ENCODE measurements at regions not wholly inside any gene's neighbourhood (a gene's known extent, or its start where the extent isn't known, plus 50 kb on each side); places are given as distances from the start of the nearest gene placed in this dataset.

- Histone ChIP-seq H3K4me3 (ENCODE audit: low read depth, low read length, poor library complexity, severe bottlenecking) (no peak overlapping the region), H4K20me1 (ENCODE audit: insufficient read depth, low read length) (no peaks in the 10 kb centered on the region), H3K4me2 (ENCODE audit: low read length) (no peak overlapping the region), H3K9me2 (ENCODE audit: low read depth, low read length) (no peaks in the 10 kb centered on the region), H3K9ac (ENCODE audit: low read length) (no peak overlapping the region), H3K4me1 (ENCODE audit: insufficient read depth, low read length, severe bottlenecking) (no peaks in the 10 kb centered on the region), H3K27me3 (ENCODE audit: insufficient read depth, low read length) (no peaks in the 10 kb centered on the region; the same call in 1 of the 2 replicates), H2AFZ (ENCODE audit: low read length) (no peak overlapping the region), H3K9me3 (ENCODE audit: low read length) (no peaks in the 10 kb centered on the region), H3K79me2 (ENCODE audit: insufficient read depth, low read length) (no peaks in the 10 kb centered on the region), H3F3A (ENCODE audit: insufficient read depth, low read length) (no peaks in the 10 kb centered on the region), H3K27ac (ENCODE audit: low read depth, low read length, poor library complexity, severe bottlenecking) (no peak overlapping the region), H3K36me3 (ENCODE audit: insufficient read depth, low read length) (no peaks in the 10 kb centered on the region)
- TF ChIP-seq CTCF (IDR thresholded peaks at IDR 0.05; ENCODE audit: low read length) (no peak), EZH2 (IDR thresholded peaks at IDR 0.05; ENCODE audit: borderline replicate concordance, low read length) (no peak)
These were observed 80.8 kb upstream of the ANO1 start for GRCh38 chr11:69997352-69997751.

GRCh38 chr11:69999721-70000120, 78.4 kb upstream of the ANO1 start:
- Histone ChIP-seq H3K36me3 (ENCODE audit: insufficient read depth, low read length) (no peaks in the 10 kb centered on the region), H3K9ac (ENCODE audit: low read length) (no peak overlapping the region), H3K9me3 (ENCODE audit: low read length) (no peaks in the 10 kb centered on the region), H3K9me2 (ENCODE audit: low read depth, low read length) (no peaks in the 10 kb centered on the region), H3K4me3 (ENCODE audit: low read depth, low read length, poor library complexity, severe bottlenecking) (no peak overlapping the region), H3K27ac (ENCODE audit: low read depth, low read length, poor library complexity, severe bottlenecking) (no peak overlapping the region), H3K4me2 (ENCODE audit: low read length) (no peak overlapping the region), H3K79me2 (ENCODE audit: insufficient read depth, low read length) (no peaks in the 10 kb centered on the region), H3K27me3 (ENCODE audit: insufficient read depth, low read length) (no peaks in the 10 kb centered on the region; the same call in 1 of the 2 replicates), H2AFZ (ENCODE audit: low read length) (no peak overlapping the region), H3F3A (ENCODE audit: insufficient read depth, low read length) (no peaks in the 10 kb centered on the region), H3K4me1 (ENCODE audit: insufficient read depth, low read length, severe bottlenecking) (no peaks in the 10 kb centered on the region), H4K20me1 (ENCODE audit: insufficient read depth, low read length) (no peaks in the 10 kb centered on the region)
- TF ChIP-seq CTCF (IDR thresholded peaks at IDR 0.05; ENCODE audit: low read length) = no peak
- TF ChIP-seq EZH2 (IDR thresholded peaks at IDR 0.05; ENCODE audit: borderline replicate concordance, low read length) = no peak

- no peaks in the 10 kb centered on the region for H4K20me1 ChIP-seq (ENCODE audit: insufficient read depth, low read length)
- no peaks in the 10 kb centered on the region for H3K9me2 ChIP-seq (ENCODE audit: low read depth, low read length)
- H3K36me3 ChIP-seq (ENCODE audit: insufficient read depth, low read length) = no peaks in the 10 kb centered on the region
- no peaks in the 10 kb centered on the region for H3K4me1 ChIP-seq (ENCODE audit: insufficient read depth, low read length, severe bottlenecking)
- no peaks in the 10 kb centered on the region for H3K9me3 ChIP-seq (ENCODE audit: low read length)
- no peak overlapping the region for H2AFZ ChIP-seq (ENCODE audit: low read length)
- no peaks in the 10 kb centered on the region for H3K79me2 ChIP-seq (ENCODE audit: insufficient read depth, low read length)
- H3F3A ChIP-seq (ENCODE audit: insufficient read depth, low read length) = no peaks in the 10 kb centered on the region
- H3K27me3 ChIP-seq (ENCODE audit: insufficient read depth, low read length) = no peaks in the 10 kb centered on the region; the same call in 1 of the 2 replicates
- H3K9ac ChIP-seq (ENCODE audit: low read length) = no peak overlapping the region
- H3K27ac ChIP-seq (ENCODE audit: low read depth, low read length, poor library complexity, severe bottlenecking) = no peak overlapping the region
- no peak overlapping the region for H3K4me2 ChIP-seq (ENCODE audit: low read length)
- no peak overlapping the region for H3K4me3 ChIP-seq (ENCODE audit: low read depth, low read length, poor library complexity, severe bottlenecking)
- TF ChIP-seq EZH2 (IDR thresholded peaks at IDR 0.05; ENCODE audit: borderline replicate concordance, low read length) (no peak), CTCF (IDR thresholded peaks at IDR 0.05; ENCODE audit: low read length) (no peak)
These were observed 77.9 kb upstream of the ANO1 start for GRCh38 chr11:70000228-70000627.

All from OCI-LY1 (cell line).